Inflammatory macrophage treated with lipopolysaccharide for 1 hour (primary cell): ENCODE measurements at regions not wholly inside any gene's neighbourhood (a gene's known extent, or its start where the extent isn't known, plus 50 kb on each side); places are given as distances from the start of the nearest gene placed in this dataset.
"Not testable (repeated sequence)": the region's sequence is repeated elsewhere in the genome, so short reads cannot be mapped to it uniquely, and the experiment has no call there.

Experiments
- DNase-seq, 2 donors: peaks; one replicate each; pipeline ENCODE4 v3.0.0-alpha.2; 2020 to 2022

DNA sequence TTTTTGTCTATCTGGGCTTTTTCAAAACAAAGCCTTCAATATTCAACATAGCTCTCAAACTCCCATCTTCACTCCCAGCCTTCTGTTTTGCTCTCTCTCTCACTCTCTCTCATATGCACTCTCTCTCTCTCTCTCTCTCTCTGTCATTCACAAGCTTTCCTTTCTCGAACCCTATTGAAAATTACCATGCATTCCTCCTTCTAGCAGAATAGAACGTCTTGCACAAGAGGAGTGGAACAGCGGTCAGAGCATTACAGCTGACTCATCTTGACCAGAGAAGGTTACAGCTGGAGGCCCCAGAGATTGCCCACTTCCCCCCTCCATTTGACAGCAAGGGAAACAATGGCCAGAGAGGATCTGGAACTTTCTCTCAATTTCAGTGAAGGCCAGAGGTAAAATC, 51.0 kb upstream of the LIFR start:
- no peak for DNase-seq

DNA sequence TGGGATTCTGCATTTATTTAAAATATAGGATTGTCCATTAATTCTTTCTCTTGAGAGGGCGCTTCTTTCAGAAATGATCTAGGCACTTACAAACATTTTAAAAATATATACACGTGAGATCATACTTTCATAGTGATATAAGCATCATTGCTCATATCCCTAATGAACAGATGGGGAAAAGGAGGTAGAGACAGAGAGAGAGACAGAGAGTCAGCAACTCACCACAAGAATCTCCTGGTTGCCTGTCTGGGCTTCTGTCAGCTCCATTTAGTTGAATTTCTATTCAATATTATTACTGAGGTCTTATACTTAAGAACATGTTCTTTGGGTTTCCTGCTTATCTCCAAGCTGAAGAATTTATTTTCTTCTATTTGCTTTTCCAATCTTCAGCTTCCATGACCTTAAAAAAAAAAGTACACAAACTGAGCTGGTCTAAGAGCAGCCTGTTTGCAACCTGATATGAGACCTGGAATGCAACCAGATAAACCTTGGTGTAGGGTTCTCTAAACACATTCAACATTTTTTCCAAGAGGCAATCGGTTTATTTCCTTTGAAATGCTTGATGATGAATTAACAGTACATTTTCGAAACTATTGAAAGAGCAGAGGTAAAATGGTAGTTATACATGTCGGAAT, 51.6 kb upstream of the LIFR start:
- DNase-seq: no peak

DNA sequence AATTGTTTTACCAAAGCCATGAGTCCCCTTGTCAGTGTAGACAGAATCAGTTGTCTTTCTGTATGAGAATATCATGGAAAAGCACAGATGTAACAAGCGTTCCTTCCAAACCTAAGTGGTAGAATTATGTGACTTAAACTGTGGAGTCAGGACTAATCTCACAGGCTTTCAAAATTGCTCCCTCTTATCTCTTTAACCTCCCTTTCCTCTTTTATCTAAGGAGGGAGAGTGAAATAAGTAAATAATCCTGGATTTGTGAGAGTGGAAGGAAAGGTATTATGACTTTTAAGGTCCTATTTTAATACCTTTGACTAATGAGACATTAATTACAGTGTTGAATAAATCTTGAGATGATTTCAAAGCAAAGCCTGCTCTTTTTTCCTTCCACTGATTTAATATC, 52.4 kb upstream of the LIFR start:
- DNase-seq: no peak

DNA sequence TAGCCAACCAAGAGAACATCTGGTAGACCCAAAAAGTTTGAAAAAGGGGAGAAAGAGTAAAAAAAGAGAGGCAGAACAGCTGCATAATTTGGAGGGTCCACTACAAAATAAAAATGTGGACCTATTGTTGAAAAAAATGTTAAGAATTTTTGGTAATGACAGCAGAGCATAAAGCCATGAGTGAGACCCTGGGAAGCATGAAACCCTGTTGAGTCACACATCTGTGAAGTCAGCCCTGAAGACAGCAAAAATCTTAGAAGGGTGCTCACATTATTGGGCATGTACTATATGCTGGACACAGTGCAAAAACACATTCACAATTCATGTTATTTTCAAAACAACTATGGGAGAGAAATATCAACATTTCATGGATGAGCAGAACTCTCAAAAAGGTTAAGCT, 56.4 kb upstream of the LIFR start:
- no peak for DNase-seq

DNA sequence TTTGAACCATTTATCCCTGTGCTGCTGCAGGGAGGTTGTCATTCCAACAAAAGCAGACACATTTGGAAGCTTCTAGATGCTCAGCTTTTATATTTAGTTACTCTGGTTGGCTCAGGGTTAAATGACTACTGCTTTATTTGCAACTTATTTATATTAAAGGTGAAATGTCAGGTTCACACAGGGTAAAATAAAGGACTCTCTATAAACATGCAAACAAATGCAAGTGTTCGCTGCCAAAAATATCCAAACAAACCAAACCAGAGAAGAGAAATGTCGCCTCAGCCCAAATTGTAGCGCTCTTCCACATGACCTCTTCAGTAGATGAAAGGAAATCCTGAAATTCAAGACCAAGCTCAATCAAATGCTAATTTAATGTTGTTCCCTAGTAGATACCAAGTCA, 57.0 kb upstream of the LIFR start:
- no peak for DNase-seq

DNA sequence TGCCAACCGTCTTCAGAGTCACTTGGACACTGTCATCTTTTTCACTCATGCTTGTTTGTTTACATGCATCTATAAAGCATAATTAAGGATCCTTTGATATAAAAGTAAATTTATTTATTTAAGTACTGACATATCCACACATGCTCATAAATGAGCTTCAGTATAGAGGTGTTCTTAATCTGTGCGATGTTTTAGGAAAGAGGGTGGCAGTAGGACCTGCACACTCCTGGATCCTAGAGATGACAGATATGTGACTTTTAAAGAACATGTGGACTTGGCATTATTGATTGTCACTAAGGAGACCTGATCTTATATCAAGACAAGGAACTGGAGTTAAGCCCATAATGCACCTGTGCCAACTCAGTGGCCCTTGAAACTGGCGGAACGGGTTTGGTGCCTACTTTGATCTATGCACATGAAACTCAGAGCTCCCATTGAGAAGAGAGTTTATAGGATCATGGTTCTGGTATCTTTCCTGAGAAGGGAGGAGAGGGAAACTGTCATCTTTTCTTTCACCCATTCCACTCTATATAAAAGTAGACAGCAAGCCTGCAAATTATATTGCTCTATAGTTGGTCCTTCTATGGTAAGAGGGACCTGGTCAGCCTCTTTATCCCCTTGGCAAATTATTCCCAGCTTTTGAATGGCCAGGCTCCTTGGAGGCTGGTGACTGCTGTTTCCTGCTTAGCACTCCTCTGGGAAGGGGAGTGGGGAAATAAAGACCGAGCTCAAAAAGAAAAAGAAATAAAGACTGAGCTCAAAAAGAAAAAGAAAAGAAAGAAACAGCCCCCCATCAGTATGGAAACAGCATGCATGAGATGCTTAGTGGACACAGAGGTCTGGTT, 57.8 kb upstream of the LIFR start:
- DNase-seq: no peak

DNA sequence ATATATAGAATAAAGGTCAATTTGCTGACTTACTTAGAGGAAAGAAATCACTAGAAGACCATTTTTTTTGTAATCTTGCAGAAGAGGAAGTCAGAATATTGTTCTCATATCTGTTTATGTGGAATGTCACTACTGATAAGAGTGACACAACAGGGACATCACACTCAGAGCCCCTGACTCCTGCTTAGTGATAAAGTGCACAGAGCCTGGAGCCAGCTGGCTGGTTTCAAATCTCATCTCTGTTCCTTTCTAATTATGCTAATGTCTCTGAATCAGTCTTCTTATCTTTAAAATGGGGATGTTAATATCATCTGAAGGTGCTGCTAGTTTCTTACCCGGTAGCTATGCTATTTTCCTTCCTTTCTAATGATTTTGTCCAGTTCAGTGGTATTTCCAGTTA, 58.6 kb upstream of the LIFR start:
- no peak for DNase-seq

DNA sequence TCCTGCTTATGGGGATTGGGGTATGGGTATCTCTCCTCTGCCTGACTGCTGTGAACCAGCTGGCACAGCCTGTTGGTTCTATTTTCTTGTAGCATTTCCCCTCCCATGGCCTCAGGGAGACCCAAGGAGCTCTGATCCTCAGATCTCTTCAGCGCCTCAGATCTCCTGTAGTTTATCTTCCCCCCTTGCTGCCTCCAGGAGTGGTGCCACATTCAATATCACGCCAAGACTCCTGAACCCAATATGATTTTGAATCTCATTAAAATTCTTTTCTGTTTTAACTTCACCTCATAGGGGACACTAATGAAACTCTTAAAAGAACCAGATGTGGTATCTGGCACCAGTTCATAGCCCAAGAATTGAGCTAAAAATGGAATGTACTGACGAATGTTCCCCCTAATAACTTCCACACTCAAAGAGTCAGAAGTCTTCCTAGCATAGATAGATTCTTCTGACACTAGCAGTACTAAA, 59.6 kb upstream of the LIFR start:
- no peak for DNase-seq

DNA sequence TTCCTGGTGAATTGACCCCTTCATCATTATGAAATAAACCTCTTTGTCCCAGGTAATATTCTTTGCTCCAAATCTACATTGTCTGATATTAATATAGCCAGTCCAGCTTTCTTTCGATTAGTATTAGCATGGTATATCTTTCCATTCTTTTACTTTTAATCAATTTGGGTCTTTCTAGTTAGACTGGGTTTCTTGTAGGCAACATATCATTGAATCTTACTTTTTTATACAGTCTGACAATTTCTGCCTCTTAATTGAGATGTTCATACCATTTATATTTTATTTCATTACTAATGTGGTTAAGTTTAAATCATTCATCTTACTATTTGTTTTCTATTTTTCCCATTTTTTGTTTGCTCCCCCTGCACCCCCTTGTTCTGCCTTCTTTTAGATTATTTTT, 61.7 kb upstream of the LIFR start:
- no peak for DNase-seq

DNA sequence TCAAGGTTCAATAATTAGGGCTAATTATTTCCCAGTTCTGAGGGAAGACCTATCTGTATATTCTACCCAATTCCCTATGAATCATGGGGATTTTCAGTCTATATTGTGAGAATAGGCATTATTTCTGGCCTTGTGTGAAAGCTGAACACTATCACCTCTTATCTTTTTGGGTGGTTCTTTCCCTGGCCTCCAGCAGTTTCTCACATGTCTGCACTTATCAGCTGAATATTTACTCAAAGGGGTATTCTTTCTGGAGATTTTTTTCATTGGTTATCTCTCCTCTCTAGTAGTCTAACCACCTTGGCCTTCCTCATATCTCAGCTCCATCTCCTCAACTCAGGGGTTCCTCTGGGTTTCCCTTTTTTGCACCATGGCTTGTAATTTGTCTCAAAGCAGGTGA, 64.9 kb upstream of the LIFR start:
- no peak for DNase-seq

DNA sequence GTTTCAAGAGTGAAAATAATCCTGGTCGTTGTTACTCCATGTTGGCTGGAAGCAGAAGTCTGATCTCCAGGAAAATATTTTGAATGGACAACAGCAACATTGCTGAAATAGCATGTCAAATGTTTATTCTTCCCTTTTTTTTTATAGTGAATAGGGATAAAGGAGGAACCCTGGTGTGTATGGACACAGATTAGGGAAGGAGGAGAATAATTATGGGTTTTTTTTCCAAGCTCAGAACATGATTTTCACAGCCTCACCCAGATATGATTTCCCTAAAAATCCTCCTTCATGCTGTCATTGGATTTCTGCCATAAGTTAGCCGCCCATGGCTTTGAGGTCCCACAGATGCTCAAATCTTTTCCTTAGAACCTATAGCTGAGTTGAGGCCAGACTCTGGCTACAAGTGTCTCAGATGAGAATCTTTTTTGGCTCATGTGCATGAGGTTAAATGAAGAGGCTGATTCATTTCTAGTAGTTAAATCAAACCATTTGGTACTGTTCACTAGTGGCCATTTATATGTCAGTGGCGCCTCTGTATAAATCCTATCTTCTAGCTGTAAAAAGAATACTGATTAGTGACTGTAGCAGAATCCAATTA, 65.5 kb upstream of the LIFR start:
- DNase-seq: no peak

DNA sequence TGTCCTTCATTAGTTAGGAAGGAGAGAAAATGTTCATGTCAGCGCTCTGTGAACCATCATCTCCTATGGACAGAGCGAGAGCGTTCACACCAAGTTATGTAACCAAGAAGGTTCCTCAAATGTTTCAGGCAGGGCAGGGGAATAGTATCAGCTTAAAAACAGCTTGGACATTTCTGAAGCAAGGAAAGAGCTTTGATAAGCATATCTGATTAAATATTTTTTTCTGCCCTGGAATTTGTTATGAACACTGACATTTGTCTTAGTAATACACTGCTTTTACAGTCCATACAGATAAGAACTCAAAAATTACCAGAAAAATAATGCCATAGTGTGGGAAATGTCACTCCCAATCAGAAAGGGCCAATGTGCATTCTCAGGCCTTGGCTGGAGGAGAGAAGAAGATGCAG, 66.3 kb upstream of the LIFR start:
- no peak for DNase-seq

DNA sequence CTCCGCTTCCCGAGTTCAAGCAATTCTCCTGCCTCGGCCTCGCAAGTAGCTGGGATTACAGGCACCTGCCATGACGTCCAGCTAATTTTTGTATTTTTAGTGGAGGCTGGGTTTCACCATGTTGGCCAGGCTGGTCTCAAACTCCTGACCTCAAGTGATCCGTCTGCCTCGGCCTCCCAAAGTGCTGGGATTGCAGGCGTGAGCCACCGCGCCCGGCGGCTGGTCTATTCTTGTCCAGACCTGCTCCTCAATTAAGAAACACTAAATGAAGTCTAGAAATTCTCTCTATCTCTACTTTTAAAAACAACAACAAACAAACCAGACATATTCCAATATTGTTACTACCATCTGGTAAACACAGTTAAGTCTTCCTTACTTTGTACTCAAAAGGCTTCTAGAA, 68.1 kb upstream of the LIFR start:
- not testable (repeated sequence) for DNase-seq

DNA sequence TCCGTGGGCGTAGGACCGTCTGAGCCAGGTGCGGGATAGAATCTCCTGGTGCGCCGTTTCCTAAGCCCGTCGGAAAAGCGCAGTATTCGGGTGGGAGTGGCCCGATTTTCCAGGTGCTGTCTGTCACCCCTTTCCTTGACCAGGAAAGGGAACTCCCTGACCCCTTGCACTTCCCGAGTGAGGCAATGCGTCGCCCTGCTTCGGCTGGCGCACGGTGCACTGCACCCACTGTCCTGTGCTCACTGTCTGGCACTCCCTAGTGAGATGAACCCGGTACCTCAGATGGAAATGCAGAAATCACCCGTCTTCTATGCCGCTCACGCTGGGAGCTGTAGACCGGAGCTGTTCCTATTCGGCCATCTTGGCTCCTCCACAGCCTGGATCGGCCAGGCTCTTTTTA, 74.9 kb upstream of the LIFR start:
- DNase-seq: not testable (repeated sequence)

DNA sequence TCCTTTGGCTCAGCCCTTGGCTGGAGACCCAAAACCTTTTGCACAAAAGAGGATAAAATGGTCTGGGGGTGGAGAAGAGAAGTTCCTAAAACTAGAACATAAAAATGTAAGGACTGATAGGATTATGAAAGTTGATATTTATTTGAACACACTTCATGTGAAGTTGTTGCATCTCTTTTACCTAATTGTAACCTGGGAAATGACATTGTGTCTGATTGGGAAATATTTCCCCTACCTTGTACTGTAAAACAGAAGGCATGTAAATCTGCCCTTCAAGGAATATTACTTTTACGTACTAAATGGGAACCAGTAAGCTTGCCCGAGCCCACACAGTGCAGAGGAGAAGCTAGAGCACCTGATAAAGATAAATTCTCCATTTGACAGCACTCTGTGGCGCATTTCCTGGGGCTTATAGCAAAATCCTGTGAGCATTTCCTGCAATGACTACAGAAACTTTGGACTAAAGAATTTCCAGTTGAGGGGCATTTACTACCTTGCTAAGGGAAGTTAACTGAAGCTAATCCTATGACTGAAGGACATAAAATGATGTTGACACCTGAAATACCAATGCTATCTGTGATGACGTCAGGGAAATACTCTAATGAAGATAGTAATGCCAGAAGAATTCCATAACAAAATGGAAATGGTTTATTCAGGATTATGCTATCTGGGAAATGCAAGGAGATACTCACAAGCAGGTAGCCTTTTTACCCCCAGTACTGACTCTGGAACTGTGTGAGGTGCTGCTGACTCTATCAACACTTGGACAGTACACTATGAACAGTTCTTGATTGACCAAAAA, 78.3 kb upstream of the LIFR start:
- DNase-seq: no peak

DNA sequence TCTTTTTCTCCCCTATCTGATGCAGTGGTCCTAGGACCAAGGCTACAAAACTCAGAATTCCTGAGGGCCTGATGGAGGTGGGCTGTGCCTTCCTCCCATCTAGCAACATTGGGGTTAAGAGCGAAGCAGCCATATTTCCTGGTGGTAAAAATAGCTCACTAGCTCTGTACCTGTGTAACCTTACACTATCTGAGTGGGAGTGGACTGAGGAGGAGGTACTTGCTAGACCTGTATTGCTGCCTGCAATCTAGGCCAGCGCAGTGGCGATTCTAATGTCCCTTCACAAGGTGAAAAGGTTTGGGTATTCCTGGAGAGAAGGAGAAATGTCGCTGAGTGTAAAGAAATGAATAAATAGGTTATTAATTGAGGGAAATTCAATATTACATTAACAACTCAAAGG, 80.2 kb upstream of the LIFR start:
- DNase-seq: no peak

DNA sequence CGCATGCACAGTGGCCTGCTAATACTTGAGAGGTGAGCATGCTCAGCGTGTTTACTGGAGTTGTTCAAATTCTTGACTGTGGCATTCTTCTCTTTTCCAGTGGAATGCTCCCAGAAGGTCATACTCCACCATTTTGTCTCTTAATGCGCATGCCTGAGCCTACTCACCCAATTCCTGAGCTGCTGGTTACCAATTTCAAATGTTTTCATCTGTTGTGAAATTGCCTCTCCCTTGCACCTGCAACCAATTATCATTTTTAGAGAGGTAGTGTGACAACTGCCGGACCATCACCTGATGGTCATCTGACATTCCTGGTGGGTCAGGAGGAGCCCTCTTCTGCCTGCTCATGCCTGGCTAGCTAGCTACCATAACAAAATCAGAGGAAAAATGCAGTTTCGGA, 82.2 kb upstream of the LIFR start:
- DNase-seq: no peak

DNA sequence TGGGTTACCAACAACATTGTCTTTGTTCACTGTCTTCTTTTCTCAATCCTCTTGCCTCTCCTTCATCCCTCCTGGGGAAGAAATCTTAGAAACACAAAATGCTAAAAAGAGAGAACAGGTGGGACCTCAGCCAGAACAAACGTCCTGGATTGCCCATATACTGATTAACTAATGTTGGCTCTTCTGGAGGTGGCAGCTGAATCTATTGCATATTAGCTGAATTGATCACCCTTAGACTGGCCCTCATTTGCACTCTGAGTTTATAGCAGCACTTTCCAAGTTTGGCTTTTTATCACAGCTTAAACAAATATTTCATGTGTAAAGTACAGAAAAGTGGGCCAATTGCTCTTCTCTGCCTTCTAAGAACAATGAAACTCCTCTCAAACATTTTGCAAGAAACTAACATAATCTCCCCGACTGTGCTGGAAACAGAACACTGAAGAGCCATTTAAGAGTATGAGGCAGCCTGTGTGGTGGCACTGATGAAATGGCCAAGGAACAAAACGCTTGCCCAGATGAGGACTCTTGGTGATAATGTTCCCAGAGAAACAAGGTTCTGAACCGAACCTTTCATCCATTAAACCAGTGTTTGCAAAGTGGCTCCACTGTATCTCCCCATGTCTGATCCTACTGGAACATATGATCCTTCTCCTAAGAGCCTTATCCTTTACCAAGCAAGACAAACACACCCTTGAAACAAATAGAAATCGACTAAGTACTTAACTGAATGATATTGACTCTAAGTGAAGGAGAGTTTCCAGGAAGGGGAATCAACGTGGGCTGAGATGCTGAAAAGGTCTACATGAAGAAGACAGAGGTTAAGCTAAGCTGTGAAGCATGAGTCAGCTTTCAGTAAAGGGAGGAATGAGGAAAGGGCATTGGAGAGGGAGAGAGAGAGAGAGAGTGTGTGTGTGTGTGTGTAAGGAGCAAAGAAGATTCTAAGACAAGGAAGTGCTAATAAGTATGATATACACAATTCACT, 83.2 kb upstream of the LIFR start:
- no peak for DNase-seq

DNA sequence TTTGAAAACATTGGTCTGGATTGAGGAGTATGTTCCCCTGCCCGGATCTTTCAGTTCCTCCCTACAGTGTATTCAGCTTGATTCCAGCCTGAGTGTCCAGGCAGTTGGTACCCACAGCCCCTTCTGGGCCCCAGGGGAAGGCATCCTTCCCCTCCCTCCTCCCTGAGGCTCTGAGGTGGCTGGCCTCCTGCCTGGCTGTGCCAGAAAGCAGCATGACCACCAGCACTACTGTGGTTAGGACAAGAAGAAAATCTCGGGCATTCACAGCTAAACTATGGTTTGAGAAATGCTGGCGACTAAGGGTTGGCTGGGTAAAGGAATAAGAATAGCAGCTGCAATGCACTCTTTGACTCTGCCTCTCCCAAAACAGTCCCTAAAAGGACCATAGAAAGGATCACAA, 84.6 kb upstream of the LIFR start:
- DNase-seq: no peak

DNA sequence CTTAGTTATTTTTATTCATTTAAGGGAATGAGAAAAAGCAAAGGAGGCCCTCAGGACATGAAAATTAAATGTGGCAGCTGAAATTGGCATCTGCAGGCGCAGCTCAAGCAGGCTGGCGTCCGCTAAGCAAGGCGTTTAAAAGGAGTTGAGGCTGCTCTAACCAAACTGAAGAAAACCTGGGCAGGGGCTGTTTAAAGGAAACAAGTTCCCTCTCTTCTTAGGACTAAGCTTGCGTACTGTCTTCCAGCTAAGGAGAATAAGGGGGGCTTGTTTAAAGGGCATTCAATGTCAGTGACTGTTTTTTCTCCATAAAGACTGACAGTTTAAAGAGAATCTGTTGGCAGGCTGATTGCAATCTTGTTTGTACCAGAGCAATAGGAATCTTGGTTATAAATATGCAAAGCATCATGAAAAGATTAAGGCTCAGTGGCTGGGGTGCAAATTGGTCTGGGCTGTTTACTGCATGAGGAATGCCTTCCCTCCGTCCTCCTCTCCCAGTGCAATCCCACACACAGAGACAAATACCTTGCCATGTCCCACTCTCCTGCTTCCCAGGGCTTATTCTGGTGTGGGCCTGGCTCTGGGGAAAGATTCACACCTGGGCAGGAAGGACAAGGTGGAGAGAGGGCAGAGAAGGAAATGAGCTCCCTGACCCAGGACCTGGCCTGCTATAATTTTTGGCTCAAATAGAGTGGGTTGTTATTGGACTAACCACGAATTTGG, 85.9 kb upstream of the LIFR start:
- DNase-seq: no peak

DNA sequence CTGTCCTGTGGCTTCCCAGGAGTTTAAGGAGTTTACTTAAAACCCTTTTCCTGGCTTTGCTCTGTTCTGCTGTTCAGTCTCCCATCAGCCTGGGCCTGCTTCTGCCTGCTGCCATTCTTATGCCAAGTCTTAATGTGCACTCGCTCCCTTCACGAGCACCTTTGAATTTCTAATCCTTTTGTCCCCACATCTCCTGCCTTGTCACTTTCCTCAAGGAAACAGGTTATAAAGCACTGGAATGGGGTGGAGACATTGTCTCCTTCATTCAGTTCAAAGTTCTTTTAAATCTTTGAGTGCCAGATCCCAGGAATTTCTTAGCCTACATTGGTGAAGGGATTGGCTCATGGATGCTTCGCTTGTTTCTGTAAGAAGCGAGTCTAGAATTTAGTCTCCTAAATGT, 87.2 kb upstream of the LIFR start:
- no peak for DNase-seq
